C4-2B (cell line): ENCODE measurements at regions not wholly inside any gene's neighbourhood (a gene's known extent, or its start where the extent isn't known, plus 50 kb on each side); places are given as distances from the start of the nearest gene placed in this dataset.

Experiments used
- ZFX ChIP-seq: fragments of 450-650 bp; IDR thresholded peaks from 2 replicates; pipeline ENCODE4 v1.6.1; 2017
- TF ChIP-seq, protein P1 (sequence below): fragments of 450-650 bp; conservative IDR thresholded peaks from 2 replicates; pipeline ENCODE4 v1.5.1; 2017; ENCODE audit warnings: mild to moderate bottlenecking

DNA sequence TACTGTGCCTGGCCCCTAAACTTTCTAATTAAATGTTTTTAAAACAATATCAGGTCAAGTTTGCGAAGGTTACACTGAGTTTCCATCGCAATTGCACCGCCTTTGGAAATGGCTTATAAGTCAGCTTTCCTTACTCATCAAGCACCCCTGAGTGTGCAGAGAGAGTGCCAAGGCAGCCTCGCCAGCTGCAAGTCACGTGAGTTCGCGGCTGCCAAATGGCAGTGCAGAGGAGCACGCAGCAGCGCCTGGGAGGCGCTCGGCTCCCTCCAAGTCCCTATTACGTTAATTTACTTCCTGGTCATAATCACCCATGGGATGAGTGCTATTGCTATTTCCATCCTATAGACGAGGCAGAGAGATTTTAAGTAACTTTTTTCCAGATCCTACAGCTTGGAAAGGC lies 319.6 kb downstream of the TEX29 start:
- TF ChIP-seq, protein P1, sequence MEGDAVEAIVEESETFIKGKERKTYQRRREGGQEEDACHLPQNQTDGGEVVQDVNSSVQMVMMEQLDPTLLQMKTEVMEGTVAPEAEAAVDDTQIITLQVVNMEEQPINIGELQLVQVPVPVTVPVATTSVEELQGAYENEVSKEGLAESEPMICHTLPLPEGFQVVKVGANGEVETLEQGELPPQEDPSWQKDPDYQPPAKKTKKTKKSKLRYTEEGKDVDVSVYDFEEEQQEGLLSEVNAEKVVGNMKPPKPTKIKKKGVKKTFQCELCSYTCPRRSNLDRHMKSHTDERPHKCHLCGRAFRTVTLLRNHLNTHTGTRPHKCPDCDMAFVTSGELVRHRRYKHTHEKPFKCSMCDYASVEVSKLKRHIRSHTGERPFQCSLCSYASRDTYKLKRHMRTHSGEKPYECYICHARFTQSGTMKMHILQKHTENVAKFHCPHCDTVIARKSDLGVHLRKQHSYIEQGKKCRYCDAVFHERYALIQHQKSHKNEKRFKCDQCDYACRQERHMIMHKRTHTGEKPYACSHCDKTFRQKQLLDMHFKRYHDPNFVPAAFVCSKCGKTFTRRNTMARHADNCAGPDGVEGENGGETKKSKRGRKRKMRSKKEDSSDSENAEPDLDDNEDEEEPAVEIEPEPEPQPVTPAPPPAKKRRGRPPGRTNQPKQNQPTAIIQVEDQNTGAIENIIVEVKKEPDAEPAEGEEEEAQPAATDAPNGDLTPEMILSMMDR, result no peak
- no peak for TF ChIP-seq ZFX
